ENCODE measurements at regions not wholly inside any gene's neighbourhood (a gene's known extent, or its start where the extent isn't known, plus 50 kb on each side); places are given as distances from the start of the nearest gene placed in this dataset.

- TF ChIP-seq, protein P1, sequence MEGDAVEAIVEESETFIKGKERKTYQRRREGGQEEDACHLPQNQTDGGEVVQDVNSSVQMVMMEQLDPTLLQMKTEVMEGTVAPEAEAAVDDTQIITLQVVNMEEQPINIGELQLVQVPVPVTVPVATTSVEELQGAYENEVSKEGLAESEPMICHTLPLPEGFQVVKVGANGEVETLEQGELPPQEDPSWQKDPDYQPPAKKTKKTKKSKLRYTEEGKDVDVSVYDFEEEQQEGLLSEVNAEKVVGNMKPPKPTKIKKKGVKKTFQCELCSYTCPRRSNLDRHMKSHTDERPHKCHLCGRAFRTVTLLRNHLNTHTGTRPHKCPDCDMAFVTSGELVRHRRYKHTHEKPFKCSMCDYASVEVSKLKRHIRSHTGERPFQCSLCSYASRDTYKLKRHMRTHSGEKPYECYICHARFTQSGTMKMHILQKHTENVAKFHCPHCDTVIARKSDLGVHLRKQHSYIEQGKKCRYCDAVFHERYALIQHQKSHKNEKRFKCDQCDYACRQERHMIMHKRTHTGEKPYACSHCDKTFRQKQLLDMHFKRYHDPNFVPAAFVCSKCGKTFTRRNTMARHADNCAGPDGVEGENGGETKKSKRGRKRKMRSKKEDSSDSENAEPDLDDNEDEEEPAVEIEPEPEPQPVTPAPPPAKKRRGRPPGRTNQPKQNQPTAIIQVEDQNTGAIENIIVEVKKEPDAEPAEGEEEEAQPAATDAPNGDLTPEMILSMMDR (IDR thresholded peaks at IDR 0.05), result no peak
- no peak for TF ChIP-seq POLR2A (IDR thresholded peaks at IDR 0.05)
These were observed 90.9 kb upstream of the ROBO2 start for GRCh38 chr3:76949033-76949432.
